CD4-positive, alpha-beta T cell treated with Interleukin-12 subunit alpha and Interleukin-12 subunit beta, for 1 hour (primary cell): ENCODE measurements at regions not wholly inside any gene's neighbourhood (a gene's known extent, or its start where the extent isn't known, plus 50 kb on each side); places are given as distances from the start of the nearest gene placed in this dataset.
"Not testable (repeated sequence)": the region's sequence is repeated elsewhere in the genome, so short reads cannot be mapped to it uniquely, and the experiment has no call there.

Experiments
- DNase-seq: peaks from one replicate; pipeline ENCODE4 v3.0.0-alpha.2; 2020

DNA sequence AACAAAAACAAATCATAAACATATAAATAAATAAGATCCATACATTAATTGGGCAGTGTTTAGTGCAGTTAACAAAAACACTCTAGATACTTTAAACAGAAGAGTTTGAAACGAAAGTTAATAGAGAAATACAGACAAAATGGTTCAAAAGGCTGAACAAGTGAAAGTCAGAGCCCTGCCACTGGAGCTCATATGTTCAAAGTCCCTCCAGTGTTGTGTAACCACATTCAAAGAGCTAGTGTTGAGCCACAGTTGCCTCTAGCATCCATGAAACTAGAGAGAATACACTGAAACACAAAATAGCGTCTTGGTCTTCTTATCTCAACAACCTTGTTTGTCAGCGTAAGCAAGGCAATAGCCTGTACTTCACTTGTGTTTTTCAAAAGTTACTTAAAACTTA is 1309.8 kb upstream of the NRXN1 start:
- no peak for DNase-seq

DNA sequence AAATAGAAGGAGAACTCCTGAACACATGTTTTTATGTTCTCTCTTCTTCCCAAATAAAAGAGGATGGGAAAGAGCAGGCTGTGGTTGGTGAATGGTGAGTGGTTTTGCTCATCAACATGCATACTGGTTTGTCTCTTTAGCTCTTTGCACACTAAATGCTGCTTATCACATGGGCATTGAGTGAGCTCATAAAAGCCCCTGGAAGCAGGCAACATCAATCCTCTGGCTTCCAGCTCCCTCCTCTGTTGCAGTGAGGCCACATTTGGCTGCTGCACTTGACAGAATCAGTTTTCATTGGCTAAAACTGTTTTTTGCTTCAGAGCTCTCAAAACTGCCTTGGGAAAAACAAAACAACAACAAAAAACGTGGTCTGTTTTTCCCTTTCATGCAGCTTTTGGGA is 1308.2 kb upstream of the NRXN1 start:
- DNase-seq, result no peak

DNA sequence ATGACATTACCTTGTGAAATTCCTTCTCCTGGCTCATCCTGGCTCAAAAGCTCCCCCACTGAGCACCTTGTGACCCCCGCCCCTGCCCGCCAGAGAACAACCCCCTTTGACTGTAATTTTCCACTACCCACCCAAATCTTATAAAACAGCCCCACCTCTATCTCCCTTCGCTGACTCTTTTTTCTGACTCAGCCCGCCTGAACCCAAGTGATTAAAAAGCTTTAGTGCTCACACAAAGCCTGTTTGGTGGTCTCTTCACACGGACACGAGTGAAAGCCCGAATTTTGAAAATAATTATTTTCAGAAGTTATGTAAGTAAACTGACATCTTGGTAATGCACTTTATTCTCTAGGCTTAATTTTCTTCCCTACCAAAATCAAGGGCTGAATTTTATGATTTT is 1305.9 kb upstream of the NRXN1 start:
- DNase-seq, result not testable (repeated sequence)

DNA sequence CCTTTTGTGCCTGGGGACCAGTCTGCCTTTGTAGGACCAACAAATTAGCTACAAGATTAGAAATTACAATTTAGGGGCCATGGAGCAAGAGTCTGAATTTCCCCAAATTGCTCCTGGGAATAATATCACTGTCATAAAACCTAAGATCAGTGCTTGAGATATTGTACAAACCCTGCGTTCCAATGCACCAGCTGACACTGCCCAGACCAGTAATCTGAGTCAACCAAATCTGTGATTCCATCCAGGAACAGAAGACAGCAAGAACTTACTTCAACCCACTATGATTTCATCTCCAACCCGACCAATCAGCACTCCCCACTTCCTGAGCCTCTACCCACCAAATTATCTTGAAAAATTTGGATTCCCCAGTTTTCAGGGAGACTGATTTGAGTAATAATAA is 1305.0 kb upstream of the NRXN1 start:
- DNase-seq, result no peak

DNA sequence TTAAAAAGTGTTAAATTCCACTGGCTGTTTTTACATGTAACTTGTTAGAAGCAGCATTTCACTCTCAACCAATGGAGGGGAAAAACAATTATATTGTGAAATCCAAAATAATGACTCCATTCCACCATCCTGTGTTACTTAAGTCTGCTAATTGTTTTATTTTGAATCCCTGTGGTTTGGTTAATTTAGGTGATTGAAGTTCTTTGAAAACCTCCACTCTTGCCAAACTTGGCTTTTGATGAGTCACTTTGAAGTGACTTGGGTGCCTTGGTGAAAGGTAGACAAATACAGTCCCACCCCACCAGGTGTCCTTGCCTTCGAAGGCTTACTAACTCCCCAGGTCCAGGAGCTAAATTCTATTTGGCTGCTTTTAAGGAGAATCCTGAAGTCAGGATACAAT is 1303.8 kb upstream of the NRXN1 start:
- DNase-seq, result no peak

DNA sequence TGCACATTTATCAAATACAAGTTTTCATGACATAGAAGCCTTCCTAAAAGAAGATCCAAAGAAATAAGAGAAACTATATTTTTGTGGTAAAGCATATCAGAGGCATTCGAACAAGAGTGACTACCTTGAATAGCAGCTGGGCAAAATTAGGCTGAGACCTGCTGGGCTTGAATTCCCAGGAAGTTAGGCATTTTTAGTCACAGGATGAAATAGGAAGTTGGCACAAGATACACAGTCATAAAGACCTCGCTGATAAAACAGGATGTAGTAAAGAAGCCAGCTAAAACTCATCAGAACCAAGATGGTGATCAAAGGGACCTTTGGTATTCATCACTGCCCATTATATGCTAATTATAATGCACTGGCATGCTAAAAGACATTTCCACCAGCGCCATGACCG is 1302.3 kb upstream of the NRXN1 start:
- DNase-seq, result no peak

DNA sequence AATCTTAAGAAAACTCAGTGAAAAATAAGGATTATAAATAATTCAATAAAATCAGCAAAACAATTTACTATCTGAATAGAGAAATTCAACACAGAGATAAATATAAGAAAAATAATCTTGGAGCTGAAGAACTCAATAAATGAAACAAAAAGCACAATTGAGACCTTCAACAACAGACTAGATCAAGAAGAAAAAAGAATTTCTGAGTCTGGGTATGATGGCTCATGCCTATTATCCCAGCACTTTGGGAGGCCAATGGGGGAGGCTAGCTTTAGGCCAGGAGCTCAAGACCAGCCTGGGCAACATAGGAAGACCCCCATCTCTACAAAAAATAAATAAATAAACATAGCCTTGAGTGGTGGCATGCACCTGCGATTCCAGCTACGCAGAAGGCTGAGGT is 1295.7 kb upstream of the NRXN1 start:
- DNase-seq, result no peak

DNA sequence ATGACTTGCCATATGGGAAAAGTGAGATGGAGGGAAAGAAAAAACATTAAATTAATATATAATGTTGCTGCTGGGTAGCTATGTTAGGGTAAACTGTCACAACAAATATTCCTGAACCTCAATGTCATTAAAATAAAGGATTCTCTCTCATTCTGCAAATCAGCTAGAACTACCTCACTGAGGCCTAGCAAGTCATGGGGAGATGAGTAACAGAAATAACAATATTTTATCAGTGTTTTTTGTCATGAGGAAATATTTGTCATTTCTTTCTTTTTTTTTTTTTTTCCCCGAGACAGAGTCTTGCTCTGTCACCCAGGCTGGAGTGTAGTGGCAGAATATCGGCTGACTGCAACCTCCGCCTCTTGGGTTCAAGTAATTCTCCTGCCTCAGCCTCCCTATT is 1282.3 kb upstream of the NRXN1 start:
- DNase-seq, result no peak

DNA sequence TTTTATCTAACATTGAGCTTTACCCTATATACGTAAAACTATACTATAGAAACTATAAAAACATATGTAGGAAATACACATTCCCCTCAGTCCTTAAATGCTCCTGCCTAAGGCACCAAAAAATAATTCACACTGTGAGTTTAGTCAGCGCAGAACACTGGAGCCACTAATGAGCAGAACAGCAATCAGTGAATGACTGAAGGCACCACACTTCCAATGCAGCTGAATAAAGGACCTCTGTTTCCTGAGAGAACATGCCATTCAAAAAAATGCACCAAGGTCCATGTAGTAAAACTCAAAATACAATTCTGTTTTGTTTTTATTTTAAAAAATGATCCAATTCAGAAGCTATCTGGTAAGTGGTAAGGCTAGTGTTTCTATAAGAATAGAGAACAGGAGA is 1280.6 kb upstream of the NRXN1 start:
- no peak for DNase-seq

DNA sequence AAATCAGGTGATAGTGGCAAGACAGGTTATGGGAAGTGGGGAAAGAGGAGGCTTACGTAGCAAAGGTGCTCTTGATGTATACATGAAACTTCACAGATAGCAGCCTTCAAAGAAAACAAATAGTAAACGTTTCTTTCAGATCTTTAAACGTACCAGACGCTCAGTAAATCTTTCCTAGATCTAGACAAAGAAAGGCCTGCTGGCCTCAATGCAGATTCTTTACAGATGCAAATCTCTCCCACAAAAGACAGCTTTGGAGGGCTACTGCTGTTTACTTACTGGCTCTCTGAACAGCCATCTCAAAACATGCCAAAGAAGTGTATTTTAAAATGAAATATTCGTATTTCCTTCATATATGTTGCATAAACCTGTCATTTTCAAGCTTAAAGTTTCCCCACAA is 1279.9 kb upstream of the NRXN1 start:
- DNase-seq, result no peak

DNA sequence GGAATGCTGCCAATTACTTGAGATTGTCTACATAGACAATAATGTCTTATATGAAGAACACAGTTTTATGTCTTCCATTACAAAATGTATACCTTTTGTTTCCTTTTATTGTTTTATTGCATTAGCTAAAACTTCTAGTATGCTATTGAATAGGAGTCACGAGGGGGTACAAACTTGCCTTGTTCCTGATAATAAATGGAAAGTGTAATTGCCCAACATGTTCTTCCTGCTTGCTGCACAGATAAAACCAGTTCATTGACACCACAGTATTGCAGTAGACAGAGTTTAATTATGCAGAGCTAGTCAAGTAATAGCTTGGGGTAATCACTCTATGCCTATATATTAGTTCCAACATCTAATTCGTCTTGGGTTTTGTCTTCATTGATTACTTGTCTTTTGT is 1276.2 kb upstream of the NRXN1 start:
- no peak for DNase-seq

DNA sequence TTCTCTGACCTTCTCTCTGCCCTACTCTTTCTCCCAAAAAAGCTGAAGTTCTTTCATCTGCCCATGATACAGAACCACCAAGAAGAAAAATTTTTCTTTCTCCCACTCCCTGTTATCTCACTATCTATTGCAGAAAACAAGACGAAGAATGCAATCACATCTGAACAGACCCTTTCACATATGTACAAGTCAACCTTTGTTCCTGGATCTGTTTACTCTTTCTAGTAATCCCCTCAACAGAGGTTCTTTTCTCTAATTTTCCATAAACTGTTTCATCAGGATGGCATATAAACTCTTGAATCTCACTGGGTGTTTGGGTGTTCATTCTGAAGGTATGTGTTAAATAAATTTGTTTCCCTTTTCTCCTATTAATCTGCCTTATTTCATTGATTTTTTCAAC is 1262.7 kb upstream of the NRXN1 start:
- DNase-seq, result no peak

DNA sequence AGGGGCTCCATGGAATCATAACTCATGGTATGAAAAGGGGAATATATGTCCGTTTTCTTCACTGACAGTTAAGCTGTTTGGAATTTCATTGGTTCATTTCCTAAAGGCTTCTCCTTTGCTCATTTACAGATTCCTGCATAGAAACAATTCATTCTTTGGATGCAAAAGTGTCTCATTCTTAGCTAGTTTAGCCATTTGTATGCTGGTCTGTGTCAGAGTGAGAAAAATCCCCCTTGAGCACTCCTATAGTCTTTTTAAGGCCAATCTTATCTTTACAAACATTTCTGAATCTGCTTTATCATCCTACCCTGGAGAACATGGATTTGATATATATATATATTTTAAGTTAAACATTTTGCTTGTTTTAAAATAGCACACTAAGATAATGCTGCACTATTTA is 1260.9 kb upstream of the NRXN1 start:
- no peak for DNase-seq

DNA sequence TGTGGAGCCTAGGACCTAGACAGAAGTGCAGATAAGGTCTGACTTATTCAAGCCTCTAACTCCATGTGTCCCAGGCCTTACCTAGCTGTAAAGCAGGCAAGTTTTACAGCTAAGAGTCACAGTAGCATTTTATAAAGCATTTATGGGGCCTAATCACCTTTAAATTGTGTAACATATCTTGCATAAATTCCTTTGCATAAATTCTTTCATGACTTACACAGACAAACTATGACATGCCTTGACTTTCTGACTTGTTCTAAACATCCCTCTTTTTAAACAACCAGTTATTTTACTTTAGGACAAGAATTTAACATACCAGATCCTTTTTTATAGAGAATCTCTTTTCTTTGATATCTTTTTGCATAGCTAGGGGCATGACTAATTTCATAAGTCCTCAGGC is 1257.8 kb upstream of the NRXN1 start:
- no peak for DNase-seq

DNA sequence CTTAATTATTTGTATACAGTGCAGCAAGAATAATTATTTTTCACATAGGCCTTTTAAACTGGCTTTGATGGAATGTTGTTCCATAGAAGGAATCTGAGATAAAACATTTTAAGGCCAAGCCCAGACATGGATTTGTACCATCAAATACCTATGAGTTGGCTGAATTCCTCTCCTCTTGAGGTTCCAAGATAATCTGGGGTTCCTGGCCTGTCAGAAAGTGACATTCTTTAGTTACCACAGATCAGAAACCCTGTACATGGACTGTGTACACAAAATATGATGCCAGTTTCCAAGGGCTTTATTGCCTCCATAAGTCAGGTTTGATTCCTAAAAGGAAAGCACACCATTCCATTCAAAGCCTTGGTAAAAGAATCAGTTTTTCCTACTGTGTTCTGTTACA is 1256.7 kb upstream of the NRXN1 start:
- no peak for DNase-seq

DNA sequence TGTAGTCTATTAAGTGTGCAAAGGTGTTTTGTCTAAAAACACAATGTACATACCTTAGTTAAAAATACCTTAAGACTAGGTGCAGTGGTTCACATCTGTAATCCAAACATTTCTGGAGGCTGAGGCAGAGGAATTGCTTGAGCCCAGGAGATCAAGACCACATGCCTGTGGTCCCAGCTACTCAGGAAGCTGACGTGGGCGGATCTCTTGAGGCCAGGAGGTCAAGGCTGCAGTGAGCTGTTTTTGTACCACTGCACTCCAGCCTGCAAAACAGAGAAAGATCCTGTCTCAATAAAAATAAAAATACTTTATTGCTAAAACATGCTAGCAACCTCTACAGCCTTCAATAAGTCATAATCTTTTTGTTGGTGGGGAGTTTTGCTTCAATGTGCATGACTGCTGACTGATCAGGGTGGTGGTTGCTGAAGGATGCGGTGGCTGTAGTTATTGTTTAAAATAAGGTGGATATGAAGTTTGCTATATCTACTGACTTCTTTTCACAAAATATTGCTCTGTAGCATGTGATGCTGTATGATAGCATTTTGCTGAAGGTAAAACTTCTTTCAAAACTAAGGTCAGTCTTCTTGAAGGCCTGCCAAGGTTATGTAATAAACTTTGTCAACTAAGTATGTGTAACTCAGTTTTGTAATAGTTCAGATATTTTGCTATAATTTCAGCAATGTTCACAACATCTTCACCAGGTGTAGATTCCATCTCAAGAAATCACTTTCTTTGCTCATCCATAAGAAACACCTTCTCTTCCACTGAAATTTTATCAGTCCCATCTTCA is 1238.0 kb upstream of the NRXN1 start:
- DNase-seq, result no peak

DNA sequence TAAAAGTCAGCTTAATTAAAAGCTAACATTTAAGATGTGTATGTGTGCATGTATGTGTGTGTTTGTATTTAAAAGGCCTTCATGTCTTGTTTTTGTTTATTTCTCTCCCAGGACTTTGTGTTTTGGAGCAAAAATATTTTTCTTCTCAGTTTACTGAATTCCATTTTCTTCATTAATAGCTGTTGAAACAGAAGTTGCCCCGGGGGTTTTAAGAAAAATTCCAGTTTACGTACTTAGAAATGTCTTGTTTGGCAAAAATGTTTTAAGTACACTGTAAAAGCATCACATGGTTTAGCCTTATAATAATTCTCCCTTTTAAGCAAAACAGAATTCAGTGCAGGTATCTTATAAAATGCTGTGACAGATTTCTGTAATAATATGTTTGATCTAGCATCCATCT is 1233.0 kb upstream of the NRXN1 start:
- no peak for DNase-seq

DNA sequence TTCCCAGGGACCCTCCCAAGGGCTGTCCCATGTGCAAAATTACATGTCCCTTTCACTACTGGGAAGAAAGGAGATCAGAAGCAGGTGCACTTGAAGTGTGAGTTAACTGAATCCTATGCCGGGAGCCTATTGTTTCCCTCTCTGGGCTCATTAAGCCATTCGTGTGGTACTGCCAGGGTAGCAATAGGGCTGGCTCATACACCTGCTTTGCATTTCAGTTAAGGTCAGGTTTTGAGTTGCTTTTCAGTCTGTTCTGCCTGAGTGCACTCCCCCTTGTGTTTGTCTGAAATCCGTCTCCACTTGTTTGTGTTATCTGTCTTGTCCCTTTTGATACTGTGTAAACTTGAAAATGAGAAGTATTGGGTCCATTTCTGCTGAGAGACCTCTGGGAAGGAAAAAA is 1232.6 kb upstream of the NRXN1 start:
- DNase-seq, result no peak

DNA sequence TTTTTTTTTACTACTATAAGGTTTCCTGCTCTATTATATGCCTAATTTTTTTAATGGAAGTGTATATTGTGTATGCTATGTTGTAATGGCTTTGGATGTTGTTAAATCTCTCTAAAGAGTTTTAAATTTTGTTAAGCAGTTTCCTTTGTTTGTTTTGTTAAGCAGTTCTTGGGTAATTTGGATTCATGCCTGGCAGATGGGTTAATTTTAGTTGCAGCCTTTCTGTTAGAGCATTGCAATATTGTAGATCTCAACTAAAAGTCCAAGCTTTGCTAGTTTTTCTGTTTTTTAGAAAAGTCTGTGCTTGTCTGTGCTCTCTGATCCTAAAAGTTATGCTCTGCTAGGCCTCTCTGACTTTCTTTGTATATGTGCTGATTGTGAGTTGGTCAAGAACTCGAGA is 1229.0 kb upstream of the NRXN1 start:
- no peak for DNase-seq

DNA sequence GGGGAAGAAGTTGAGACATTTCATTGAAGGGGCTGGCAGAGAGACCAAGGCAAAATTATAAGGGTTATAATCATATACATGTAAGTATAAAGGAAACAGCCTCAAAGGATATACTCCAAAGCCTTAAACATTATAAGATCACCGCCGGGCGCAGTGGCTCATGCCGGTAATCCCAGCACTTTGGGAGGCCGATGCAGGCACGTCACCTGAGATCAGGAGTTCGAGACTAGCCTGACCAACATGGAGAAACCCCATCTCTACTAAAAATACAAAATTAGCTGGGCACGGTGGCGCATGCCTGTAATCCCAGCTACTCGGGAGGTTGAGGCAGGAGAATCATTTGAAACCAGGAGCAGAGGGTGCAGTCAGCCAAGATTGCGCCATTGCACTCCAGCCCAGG is 1227.0 kb upstream of the NRXN1 start:
- not testable (repeated sequence) for DNase-seq

DNA sequence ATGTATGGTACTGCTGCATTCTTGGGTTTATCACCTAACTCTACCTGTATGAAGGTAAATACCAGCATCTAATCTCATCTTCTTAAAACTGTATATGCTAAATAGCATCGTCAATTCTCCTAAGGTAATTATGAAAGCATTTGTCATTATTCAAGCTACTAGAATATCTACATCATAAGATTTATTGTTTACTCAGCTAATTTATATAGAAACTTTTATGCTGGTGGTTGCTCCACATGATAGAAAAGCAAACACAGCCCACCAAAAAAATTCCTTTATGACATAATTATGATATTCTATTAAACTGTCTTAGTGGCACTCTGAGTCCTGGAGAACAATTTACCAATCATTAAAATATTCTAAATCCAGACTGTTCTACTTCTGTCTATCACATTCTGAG is 1226.1 kb upstream of the NRXN1 start:
- no peak for DNase-seq

DNA sequence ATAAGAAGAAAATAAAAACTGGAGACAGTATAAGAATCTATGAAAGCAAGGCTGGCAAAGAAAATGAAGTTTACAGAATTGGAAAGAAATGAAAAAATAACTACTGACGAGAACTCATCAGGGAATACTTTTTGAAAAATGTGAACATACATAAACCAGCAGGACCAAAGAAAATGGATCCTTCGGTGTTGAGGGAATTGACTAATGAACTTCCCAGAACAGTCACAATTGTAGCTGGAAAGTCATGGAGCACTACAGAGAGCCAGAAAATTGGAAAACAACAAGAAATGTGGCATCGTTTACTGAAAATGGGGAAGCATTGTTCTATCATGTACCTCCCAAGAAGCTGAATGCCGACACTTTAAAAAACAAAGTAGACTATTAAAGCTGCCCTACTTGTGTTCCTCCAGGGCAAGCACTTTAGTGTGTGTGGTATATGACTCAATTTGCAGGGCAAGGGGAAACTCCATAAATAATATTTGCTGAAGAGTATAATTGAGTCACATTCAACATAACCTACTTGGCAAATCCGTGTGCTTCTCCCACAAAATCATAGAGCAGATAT is 1221.6 kb upstream of the NRXN1 start:
- no peak for DNase-seq

DNA sequence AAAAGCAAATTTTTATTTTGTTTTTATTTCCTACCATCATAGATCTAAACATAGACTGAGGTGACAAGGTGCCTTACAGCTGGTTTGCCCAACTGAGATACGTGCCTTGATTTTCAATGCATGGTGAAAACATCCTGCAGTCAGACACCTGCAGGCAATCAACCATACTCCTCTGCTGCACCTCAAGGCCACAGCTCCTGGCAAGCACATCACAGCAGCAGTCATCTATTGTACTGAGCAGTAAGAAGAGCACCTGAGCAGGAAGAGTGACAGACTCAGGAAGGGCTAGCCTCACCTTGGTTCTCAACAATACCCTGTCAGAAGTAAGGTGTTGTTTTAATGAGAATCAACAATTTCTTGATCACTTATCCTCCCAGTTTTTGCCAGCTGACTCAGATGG is 1206.8 kb upstream of the NRXN1 start:
- no peak for DNase-seq

DNA sequence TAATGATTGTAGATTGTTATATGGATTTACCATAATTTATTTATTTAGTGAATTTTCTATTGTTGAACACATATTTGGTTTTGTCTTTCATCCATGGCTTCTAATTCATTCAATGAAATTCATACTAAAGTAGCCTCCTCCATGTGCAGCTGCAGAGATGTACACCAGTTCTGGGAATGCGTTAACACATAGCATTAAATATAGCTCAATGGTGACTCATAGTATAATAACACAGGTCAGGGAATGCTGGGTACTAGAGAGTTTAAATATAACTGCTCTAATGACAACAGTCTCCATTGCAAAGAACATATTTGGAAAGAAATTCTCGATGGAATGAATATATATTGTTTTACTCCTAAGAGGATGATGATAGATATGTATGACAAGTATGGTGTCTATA is 1190.2 kb upstream of the NRXN1 start:
- no peak for DNase-seq

DNA sequence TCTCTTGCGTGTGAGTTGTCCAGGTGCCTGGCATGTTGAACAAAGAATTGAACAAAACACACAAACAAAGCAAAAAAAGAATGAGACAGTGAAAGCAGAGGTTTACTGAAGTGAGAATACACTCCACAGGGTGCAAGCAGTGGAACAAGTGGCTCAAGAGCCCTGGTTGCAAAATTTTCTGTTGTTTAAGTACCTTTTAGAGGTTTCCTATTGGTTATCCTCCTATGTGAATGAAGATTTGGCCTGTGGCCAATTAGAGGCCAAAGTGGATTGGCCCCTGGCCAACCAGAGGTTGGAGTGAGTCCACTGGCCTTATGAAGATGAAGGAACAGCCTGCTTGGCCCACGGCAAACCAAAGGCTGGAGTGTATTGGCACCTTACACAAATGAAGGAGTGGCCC is 1188.5 kb upstream of the NRXN1 start:
- DNase-seq, result no peak
